ENCODE measurements at regions not wholly inside any gene's neighbourhood (a gene's known extent, or its start where the extent isn't known, plus 50 kb on each side); places are given as distances from the start of the nearest gene placed in this dataset.
A peak's percentile ranks its signal among the peaks of the same experiment; 100 is the strongest.
"Not testable (repeated sequence)": the region's sequence is repeated elsewhere in the genome, so short reads cannot be mapped to it uniquely, and the experiment has no call there.

GRCh38 chr3:162640208-162640607 is 1143.6 kb downstream of the OTOL1 start:
- not testable (repeated sequence) for DNase-seq (ENCODE audit: low spot score)

- DNase-seq (ENCODE audit: low spot score): no peak
Observed at GRCh38 chr3:162641317-162641716, 1144.7 kb downstream of the OTOL1 start.

GRCh38 chr3:162641907-162642306 is 1145.3 kb downstream of the OTOL1 start:
- no peak for DNase-seq (ENCODE audit: low spot score)

GRCh38 chr3:162643245-162643644 is 1146.6 kb downstream of the OTOL1 start:
- DNase-seq (ENCODE audit: low spot score): no peak

GRCh38 chr3:162647321-162647720 is 1150.7 kb downstream of the OTOL1 start:
- no peak for DNase-seq (ENCODE audit: low spot score)

- DNase-seq (ENCODE audit: low spot score): no peak
Observed at GRCh38 chr3:162658003-162658402, 1161.4 kb downstream of the OTOL1 start.

- no peak for DNase-seq (ENCODE audit: low spot score)
Observed at GRCh38 chr3:162665684-162666391, 1169.2 kb downstream of the OTOL1 start.

- no peak for DNase-seq (ENCODE audit: low spot score)
Observed at GRCh38 chr3:162666835-162667234, 1170.2 kb downstream of the OTOL1 start.

- no peak for DNase-seq (ENCODE audit: low spot score)
Observed at GRCh38 chr3:162670181-162670580, 1173.6 kb downstream of the OTOL1 start.

- DNase-seq (ENCODE audit: low spot score): no peak
Observed at GRCh38 chr3:162677475-162677874, 1180.9 kb downstream of the OTOL1 start.

GRCh38 chr3:162678941-162679340 is 1182.3 kb downstream of the OTOL1 start:
- DNase-seq (ENCODE audit: low spot score): no peak

GRCh38 chr3:162684260-162684659 is 1187.7 kb downstream of the OTOL1 start:
- DNase-seq (ENCODE audit: low spot score): no peak

GRCh38 chr3:162699291-162699690 is 1202.7 kb downstream of the OTOL1 start:
- no peak for DNase-seq (ENCODE audit: low spot score)

- no peak for DNase-seq (ENCODE audit: low spot score)
Observed at GRCh38 chr3:162701211-162701610, 1204.6 kb downstream of the OTOL1 start.

GRCh38 chr3:162702768-162703385 is 1206.3 kb downstream of the OTOL1 start:
- no peak for DNase-seq (ENCODE audit: low spot score)

GRCh38 chr3:162704238-162704637 is 1207.6 kb downstream of the OTOL1 start:
- DNase-seq (ENCODE audit: low spot score): peak; percentile 3

- DNase-seq (ENCODE audit: low spot score): no peak
Observed at GRCh38 chr3:162704799-162705385, 1208.3 kb downstream of the OTOL1 start.

- not testable (repeated sequence) for DNase-seq (ENCODE audit: low spot score)
Observed at GRCh38 chr3:162708394-162708793, 1211.8 kb downstream of the OTOL1 start.

GRCh38 chr3:162708942-162709706 is 1212.5 kb downstream of the OTOL1 start:
- DNase-seq (ENCODE audit: low spot score): not testable (repeated sequence)

- no peak for DNase-seq (ENCODE audit: low spot score)
Observed at GRCh38 chr3:162710332-162711112, 1213.9 kb downstream of the OTOL1 start.

GRCh38 chr3:162717074-162717473 is 1220.5 kb downstream of the OTOL1 start:
- not testable (repeated sequence) for DNase-seq (ENCODE audit: low spot score)

GRCh38 chr3:162718697-162719096 is 1222.1 kb downstream of the OTOL1 start:
- DNase-seq (ENCODE audit: low spot score): no peak
